NT2/D1 (cell line): ENCODE measurements at regions not wholly inside any gene's neighbourhood (a gene's known extent, or its start where the extent isn't known, plus 50 kb on each side); places are given as distances from the start of the nearest gene placed in this dataset.

Experiments used
- DNase-seq: peaks from one replicate; pipeline ENCODE4 v3.0.0-alpha.2; 2011; ENCODE audit warnings: low read depth, low spot score
- H3K27me3 ChIP-seq: 2 replicates; pipeline ENCODE4 v1.6.0; 2011; ENCODE audit warnings: mild to moderate bottlenecking; ENCODE audit not compliant: insufficient read length, insufficient read depth
- H3K36me3 ChIP-seq: 2 replicates; pipeline ENCODE4 v1.6.1; 2011; ENCODE audit warnings: mild to moderate bottlenecking, low read length, mixed read lengths; ENCODE audit not compliant: insufficient read depth, insufficient read length
- H3K4me1 ChIP-seq: 2 replicates; pipeline ENCODE4 v1.5.1; 2011; ENCODE audit not compliant: insufficient read depth, insufficient read length
- H3K4me3 ChIP-seq: 2 replicates; pipeline ENCODE4 v1.5.1; 2011; ENCODE audit warnings: low read depth; ENCODE audit not compliant: insufficient read length
- H3K9ac ChIP-seq: 2 replicates; pipeline ENCODE4 v1.6.0; 2011; ENCODE audit warnings: low read depth; ENCODE audit not compliant: insufficient read length
- H3K9me3 ChIP-seq: 2 replicates; pipeline ENCODE4 v1.5.1; 2011; ENCODE audit warnings: mild to moderate bottlenecking, low read length; ENCODE audit not compliant: insufficient read depth
- SUZ12 ChIP-seq: IDR thresholded peaks from 2 replicates; pipeline ENCODE4 v1.6.1; 2011; ENCODE audit not compliant: insufficient read length, insufficient read depth; ENCODE audit errors: extremely low read depth
- YY1 ChIP-seq: IDR thresholded peaks from 2 replicates; pipeline ENCODE4 v1.6.1; 2011; ENCODE audit not compliant: insufficient read length, insufficient read depth
- ZNF274 ChIP-seq: IDR thresholded peaks from 2 replicates; pipeline ENCODE4 v1.6.1; 2011; ENCODE audit warnings: mild to moderate bottlenecking, low read depth, low read length

DNA sequence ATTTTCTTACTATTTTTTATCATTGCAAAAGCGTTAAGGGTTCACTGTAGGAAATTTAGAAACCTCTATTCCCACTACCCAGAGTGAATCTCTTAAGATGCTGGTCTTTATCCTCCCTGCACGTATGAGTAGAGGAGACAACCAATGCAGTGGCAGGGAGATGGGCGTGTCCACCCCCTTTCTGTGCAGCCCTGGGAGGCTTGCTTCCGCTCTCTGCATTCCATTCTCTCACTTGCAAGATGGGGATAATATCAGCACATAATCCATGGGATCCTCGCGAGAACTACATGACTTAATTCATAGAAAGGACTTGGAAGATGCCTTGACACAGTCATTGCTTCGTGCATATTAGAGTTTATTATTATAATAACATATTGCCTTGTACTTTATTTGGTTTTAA, 196.2 kb downstream of the KLF6 start:
- Histone ChIP-seq H3K27me3 (no peaks in the 10 kb centered on the region), H3K4me1 (no peaks in the 10 kb centered on the region), H3K9ac (no peak overlapping the region), H3K4me3 (no peak overlapping the region), H3K9me3 (no peaks in the 10 kb centered on the region), H3K36me3 (no peaks in the 10 kb centered on the region)
- TF ChIP-seq SUZ12, result no peak
- no peak for TF ChIP-seq YY1
- TF ChIP-seq ZNF274, result no peak
- no peak for DNase-seq

DNA sequence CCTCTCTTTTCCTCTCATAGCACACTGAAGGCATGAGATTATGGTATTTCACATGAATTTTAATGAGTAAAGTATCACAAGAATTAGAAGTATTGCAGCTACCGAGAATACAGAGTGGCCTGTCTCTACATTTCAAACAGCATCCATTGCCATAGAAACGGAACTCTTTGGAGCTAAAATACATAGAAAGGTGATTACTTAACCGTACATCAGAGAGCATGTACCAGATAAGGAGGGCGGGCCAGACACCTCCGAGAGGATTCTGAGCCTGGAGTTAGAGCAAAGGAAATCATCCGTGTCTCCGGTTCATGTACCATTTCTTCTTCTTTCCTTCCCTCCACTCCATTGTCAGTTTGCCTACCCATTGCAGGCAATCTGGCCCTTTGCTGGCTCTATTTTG, 196.7 kb downstream of the KLF6 start:
- H3K9me3 ChIP-seq, result no peaks in the 10 kb centered on the region
- H3K4me1 ChIP-seq, result no peaks in the 10 kb centered on the region
- H3K9ac ChIP-seq, result no peak overlapping the region

GRCh38 chr10:3584926-3585784, 199.9 kb downstream of the KLF6 start:
- TF ChIP-seq ZNF274, result no peak
- no peak for TF ChIP-seq YY1
- no peak for TF ChIP-seq SUZ12
- no peaks in the 10 kb centered on the region for H3K27me3 ChIP-seq

More for the DNA sequence above, 196.7 kb downstream of the KLF6 start:
- Histone ChIP-seq H3K27me3 (no peaks in the 10 kb centered on the region), H3K36me3 (no peaks in the 10 kb centered on the region), H3K4me3 (no peak overlapping the region)
- DNase-seq, result no peak
- TF ChIP-seq SUZ12 (no peak), ZNF274 (no peak), YY1 (no peak)

DNA sequence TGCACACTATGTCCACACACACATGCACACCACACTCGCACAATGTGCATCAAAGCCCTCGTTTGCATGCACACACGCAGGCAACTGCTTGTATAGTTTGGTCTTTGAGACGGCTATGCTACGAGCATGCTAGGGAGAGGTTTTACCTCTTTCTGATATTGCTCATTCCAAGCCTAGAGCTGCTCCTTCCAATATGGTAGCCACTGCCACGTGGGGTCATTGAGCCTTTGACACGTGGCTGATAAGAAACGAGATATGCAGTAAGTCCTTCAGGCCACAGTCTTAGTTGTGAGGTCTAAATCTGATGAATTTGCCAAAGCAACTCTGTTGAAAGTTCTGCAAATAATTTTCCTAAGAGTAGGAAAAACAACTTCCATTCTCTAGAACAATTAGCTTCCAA, 204.4 kb downstream of the KLF6 start:
- Histone ChIP-seq H3K9me3 (no peaks in the 10 kb centered on the region), H3K36me3 (no peaks in the 10 kb centered on the region), H3K4me1 (no peaks in the 10 kb centered on the region), H3K9ac (no peak overlapping the region), H3K4me3 (no peak overlapping the region), H3K27me3 (no peaks in the 10 kb centered on the region)
- no peak for TF ChIP-seq YY1
- TF ChIP-seq ZNF274, result no peak
- TF ChIP-seq SUZ12, result no peak
- no peak for DNase-seq

More at GRCh38 chr10:3584926-3585784, 199.9 kb downstream of the KLF6 start:
- no peaks in the 10 kb centered on the region for H3K9me3 ChIP-seq
- no peak for DNase-seq
- no peaks in the 10 kb centered on the region for H3K4me1 ChIP-seq
- no peaks in the 10 kb centered on the region for H3K36me3 ChIP-seq
- H3K9ac ChIP-seq, result no peak overlapping the region
- no peak overlapping the region for H3K4me3 ChIP-seq

- Histone ChIP-seq H3K4me1 (no peaks in the 10 kb centered on the region), H3K9me3 (no peaks in the 10 kb centered on the region), H3K9ac (no peak overlapping the region), H3K36me3 (no peaks in the 10 kb centered on the region), H3K4me3 (no peak overlapping the region), H3K27me3 (no peaks in the 10 kb centered on the region)
- TF ChIP-seq YY1 (no peak), ZNF274 (no peak), SUZ12 (no peak)
- DNase-seq, result no peak
Measured at GRCh38 chr10:3579845-3580244, 205.2 kb downstream of the KLF6 start.

DNA sequence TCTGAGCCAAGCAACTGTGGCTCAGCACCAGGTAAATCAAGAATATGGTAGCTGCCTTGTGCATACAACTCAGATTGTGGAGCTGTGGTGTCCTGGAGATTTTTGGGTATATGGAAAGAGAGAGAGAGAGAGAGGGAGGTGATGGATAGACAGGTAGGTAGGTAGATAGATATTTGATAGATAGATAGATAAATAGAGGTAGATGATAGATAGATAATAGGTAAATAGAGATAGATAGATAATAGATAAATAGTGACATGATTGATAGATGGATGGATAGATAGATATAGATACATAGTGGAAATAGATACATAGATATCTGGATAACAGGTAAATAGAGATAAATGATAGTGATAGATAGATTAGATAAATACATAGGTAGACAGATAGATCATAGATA, 206.3 kb downstream of the KLF6 start:
- no peaks in the 10 kb centered on the region for H3K36me3 ChIP-seq
- DNase-seq, result no peak
- H3K27me3 ChIP-seq, result no peaks in the 10 kb centered on the region
- H3K9me3 ChIP-seq, result no peaks in the 10 kb centered on the region
- H3K4me1 ChIP-seq, result no peaks in the 10 kb centered on the region
- no peak for TF ChIP-seq ZNF274
- TF ChIP-seq YY1, result no peak
- TF ChIP-seq SUZ12, result no peak
- no peak overlapping the region for H3K9ac ChIP-seq
- H3K4me3 ChIP-seq, result no peak overlapping the region

DNA sequence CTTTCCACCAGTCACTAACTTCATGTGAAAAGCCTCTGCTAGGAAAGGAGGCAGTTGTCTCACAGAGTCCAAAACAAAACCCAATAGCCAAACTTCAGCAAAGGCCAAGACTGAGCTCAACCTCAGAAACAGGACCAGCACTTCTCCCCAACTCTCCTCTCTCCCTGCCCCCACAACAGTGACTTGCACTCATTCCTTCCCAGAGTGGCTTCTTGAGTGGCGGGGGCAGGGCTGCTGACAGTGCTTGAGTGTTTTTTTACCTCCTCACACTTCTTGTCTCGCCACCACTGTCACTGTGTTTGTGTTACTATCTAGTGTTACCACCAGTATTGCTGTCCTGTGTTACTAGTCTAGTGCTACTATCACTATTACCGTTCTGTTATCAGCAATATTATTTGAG, 206.8 kb downstream of the KLF6 start:
- H3K27me3 ChIP-seq, result no peaks in the 10 kb centered on the region
- no peaks in the 10 kb centered on the region for H3K4me1 ChIP-seq
- no peak overlapping the region for H3K4me3 ChIP-seq
- no peak for TF ChIP-seq ZNF274
- TF ChIP-seq YY1, result no peak
- no peak for TF ChIP-seq SUZ12
- no peaks in the 10 kb centered on the region for H3K36me3 ChIP-seq
- H3K9ac ChIP-seq, result no peak overlapping the region
- DNase-seq, result no peak
- no peaks in the 10 kb centered on the region for H3K9me3 ChIP-seq
